ENCODE measurements at regions not wholly inside any gene's neighbourhood (a gene's known extent, or its start where the extent isn't known, plus 50 kb on each side); places are given as distances from the start of the nearest gene placed in this dataset.

DNA sequence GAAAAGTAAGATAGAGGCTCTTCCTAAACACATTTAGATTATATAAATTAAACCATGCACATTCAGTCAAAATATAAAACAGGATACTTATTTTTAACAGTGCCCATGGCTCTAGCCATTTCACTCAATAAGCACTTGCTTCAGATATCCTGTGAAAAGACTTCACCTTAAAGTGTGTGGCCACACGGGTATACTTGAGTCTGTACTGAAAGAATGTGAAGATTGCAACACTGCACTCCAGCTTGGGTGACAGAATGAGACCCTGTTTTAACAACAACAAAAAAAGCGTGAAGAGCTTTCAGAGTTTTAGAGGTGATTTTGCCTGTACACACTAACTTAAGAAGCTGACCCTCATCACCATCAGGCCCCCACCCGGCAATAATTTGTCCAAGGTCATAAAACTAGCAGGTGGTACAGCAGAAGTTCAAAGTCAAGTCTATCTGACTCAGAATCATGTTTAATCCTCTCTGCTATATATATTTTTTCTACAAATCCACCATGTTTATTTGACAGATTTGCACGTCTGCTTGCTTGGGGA, 203.5 kb upstream of the GUCY1A2 start:
- DNase-seq (ENCODE audit: low spot score): no peak

DNA sequence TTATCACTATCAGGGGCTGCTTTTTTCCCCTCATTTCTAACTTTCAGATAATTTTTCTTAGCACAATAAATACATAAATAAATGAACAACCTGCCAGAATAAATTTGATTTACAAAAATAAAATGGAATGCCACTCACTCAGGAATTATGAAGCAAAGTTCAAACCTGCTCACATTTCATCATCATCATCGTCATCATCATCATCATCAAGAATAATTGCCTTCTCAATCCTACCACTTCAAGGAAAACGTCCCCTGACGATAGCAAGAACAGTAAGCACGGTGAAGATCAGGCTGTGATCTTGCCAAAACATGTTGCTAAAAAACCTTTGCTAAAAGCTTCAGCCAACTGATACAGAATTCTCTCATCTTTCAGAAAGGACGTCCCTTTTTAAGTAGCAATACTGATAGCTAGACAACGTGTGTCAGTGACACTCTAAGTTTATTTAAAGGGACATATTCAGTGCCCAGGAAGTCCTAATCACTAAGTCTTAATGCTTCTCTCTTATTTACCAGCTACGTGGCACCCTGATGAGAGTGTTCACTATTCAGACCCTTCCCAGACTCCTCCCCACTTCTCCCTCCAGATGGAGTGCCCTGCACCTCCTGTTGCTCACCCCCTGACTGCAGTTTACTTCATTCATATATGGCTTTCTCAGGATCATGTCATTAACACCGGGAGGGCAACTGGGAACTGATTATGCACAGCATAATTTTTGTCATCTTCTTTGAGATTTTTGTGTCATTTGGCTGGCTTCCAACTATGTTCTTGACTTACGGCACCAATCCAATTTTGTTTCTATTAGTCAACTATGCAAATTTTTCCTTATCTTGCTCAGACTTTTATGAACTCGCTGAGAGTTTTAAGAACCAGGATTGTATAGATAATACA, 200.1 kb upstream of the GUCY1A2 start:
- no peak for DNase-seq (ENCODE audit: low spot score)

DNA sequence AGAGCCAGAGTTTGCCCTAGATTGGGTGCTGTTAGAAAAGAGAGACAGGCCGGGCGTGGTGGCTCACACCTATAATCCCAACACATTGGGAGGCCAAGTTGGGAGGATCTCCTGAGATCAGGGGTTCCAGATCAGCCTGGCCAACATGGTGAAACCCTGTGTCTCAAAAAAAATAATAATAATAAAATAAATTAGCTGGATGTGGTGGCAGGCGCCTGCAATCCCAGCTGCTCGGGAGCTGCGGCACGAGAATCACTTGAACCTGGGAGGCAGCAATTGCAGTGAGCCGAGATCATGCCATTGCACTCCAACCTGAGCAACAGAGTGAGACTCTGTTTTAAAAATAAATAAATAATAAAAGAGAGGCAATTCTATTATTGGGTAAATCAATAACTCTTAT, 199.2 kb upstream of the GUCY1A2 start:
- DNase-seq (ENCODE audit: low spot score): no peak

DNA sequence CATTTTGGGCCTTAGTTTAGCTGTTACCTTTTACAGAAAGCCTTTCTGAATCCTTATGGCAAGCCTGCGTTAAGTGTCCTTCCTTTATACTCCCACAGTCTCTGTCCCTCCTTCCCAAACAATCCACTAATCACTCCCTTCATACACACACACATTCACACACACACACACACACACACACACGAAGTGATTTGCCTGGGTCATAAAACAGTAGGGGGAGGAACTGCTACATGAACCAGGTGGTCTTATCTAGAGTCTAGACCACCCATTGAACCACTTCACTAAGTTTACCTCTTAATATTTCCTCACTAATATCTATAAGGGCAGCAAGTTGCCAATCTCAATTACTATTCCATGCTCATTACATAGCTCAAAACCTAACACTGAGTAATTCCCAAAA, 196.7 kb upstream of the GUCY1A2 start:
- no peak for DNase-seq (ENCODE audit: low spot score)

DNA sequence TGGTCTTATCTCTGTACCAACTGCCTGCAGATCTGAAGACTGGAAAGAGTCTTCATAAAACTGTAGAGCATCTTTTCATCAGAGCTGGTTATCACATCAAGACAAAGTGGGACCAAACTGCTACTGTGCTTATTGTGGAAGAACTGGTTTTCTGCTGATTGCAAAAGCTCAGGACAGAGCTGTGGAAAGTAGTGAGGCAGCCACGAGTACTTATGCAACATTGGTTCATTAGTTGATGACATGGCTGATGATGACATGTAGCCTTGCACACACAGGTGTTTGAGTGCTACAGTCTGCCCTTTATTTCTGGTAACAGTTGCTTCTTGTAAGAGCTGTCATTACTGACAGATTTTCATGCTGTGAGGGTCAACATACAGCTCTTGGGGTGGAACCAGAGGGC, 185.4 kb upstream of the GUCY1A2 start:
- DNase-seq (ENCODE audit: low spot score): no peak

DNA sequence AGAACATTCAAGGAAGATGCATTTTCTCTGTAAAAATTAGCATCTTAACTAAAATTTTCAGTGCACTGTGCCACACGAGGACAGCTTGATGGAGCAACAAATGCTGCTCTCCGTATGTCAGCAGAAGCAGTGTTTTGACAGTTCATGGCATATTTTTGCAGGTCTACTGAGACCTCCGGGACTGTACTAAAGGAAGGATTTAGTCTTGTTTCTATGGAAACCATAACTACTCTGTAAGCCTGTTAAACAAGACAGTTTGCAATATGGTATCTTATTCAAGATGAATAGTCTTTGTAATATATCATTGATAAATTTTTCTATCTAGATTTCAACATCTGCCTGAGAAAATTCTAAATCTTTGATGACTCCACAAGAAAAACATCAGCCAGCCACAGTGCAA, 184.0 kb upstream of the GUCY1A2 start:
- DNase-seq (ENCODE audit: low spot score): no peak

- no peak for DNase-seq (ENCODE audit: low spot score)
These were observed 180.3 kb upstream of the GUCY1A2 start for GRCh38 chr11:107198490-107199007.

DNA sequence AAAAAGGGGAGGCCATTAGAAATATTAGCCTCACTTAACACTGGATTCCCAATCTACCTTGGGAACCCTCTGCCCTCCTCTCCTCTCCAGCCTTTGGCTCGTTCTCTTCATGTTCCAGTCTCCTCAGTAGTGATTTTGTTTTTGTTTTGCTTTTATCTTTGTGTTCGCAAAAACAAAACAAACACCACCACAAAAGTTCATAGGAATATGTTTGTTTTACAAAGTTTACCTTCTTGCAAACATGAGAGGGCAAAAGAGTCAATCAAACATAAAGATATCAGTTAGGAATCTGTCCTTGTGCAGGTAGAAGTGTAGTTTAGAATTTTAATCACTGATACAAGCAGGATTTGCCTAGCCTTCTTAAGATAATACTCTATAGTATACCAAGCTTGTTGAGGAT, 179.7 kb upstream of the GUCY1A2 start:
- DNase-seq (ENCODE audit: low spot score): no peak

GRCh38 chr11:107196732-107197131, 178.5 kb upstream of the GUCY1A2 start:
- DNase-seq (ENCODE audit: low spot score): no peak

- DNase-seq (ENCODE audit: low spot score): no peak
These were observed 166.7 kb upstream of the GUCY1A2 start for GRCh38 chr11:107184986-107185385.

DNA sequence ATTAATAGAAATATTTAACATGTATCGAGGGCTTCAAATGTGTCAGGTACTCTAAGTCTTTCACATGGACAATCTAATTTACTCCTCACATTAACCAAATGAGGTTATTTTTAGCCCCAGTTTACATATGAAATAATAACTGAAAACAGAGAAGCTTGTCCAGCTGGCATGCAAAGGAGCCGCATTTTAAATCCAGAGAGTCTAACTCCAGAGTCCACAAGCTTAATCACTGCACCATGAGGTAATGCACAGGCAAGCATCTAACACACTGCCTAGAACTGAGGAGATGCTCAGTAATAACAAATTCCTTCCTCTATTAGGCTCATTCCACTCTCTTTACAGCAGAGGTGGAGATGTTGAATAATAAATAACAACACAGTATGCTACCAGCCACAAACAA, 165.7 kb upstream of the GUCY1A2 start:
- peak; percentile 8 for DNase-seq (ENCODE audit: low spot score)

DNA sequence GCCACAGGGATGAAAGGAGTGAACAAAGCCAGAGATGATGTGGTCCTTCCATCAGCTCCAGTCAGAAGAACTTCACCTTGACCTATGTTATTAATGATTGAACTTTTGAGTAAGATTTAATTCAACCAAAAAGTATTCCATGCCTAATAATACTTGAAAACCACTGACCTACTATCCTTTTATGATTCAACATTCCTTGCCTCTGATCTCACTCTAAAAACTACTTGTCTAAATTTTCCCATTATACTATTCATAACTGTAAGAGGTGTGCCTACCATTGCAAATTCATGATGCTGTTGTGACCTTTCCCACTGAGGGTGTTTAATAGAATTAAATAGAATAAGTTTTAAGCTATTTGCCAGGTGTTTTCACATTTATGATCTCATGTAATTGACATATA, 164.7 kb upstream of the GUCY1A2 start:
- peak; percentile 63 for DNase-seq (ENCODE audit: low spot score)

DNA sequence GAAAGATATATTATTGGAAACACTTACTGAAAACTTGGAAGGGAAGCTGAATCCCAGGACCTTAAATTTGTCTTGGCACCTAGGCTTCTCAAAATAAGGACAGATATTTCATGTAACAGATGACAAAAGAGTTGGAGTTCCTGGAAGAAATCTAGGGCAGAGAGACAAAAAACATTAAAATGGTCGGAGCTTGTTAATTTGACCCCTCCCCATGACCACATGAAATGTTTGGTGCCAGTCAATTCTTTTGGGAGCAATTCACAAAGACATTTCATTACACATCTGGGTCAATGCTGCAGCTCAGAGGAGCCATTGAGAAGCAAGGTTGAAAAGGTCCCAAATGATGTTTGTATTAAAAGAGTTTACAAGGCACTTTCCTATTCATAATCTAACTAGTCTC, 162.0 kb upstream of the GUCY1A2 start:
- no peak for DNase-seq (ENCODE audit: low spot score)

DNA sequence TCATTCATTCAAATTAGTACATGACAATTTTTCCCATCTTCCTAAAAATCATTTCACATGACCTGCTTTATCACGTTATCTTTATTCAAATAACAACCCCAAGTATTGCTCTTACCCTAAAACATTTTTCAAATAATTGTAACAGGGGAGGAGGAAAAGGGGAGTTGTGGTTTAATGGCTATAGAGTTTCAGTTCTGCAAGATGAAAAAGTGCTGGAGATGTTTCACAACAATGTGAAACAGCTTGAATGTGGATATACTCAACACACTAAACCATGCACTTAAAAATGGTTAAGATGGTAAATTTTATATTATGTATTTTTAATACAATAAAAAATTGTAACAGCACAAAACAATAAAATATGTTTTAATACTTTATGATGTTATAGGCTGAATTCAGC, 161.6 kb upstream of the GUCY1A2 start:
- DNase-seq (ENCODE audit: low spot score): no peak

DNA sequence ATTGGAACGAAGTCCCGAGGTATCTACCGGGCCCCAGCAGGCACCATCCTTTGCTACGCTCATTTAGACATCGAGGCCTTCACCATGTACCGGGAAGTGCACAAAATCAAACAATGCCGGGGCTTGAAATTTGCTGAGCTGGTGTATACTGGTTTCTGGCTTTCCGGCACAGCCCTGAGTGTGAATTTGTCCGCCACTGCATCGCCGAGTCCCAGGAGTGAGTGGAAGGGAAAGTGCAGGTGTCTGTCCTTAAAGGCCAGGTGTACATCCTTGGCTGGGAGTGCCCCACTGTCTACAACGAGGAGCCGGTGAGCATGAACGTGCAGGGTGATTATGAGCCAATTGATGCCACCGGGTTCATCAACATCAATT, 158.8 kb upstream of the GUCY1A2 start:
- DNase-seq (ENCODE audit: low spot score): no peak

- no peak for DNase-seq (ENCODE audit: low spot score)
These were observed 158.2 kb upstream of the GUCY1A2 start for GRCh38 chr11:107176148-107177105.

DNA sequence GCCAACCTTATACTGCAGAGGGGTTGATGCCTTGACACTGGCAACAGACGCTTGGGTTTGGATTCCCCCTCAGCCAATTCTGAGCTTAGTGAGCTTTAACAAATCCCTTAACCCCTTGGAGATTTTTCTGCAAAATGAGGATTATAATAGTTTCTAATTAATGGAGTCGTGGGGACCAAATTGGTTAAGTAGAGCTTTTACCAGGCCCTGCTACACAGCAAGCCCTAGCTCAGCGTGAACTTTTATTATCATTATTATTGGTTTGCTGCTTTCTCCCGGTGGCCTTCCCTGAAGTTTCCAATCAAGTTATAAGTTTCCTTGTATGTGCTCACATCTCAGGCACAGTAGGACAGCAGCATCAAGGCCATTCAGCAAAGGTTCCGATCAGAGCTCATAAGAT, 156.6 kb upstream of the GUCY1A2 start:
- DNase-seq (ENCODE audit: low spot score): no peak

DNA sequence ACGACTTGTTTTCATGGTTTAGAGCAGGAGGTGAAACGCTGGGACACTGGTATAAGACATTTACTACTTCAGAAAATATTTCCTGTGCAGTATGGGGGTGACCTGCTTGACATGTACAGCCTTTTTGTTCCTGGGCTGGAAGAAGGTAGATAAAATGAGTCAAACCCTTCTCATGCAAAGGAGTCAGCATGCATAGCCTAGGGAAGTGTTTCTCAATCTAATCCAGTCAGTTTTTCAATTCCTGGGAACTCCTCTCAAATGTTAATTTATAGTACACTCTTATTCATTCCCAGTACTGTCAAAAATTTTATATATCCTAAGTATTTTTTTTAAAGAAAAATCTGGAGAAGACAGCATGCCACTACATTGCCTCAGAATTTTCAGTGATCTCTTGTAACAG, 154.7 kb upstream of the GUCY1A2 start:
- DNase-seq (ENCODE audit: low spot score): no peak

- DNase-seq (ENCODE audit: low spot score): no peak
These were observed 139.5 kb upstream of the GUCY1A2 start for GRCh38 chr11:107157809-107158187.

GRCh38 chr11:107157146-107157808, 139.0 kb upstream of the GUCY1A2 start:
- DNase-seq (ENCODE audit: low spot score): no peak

DNA sequence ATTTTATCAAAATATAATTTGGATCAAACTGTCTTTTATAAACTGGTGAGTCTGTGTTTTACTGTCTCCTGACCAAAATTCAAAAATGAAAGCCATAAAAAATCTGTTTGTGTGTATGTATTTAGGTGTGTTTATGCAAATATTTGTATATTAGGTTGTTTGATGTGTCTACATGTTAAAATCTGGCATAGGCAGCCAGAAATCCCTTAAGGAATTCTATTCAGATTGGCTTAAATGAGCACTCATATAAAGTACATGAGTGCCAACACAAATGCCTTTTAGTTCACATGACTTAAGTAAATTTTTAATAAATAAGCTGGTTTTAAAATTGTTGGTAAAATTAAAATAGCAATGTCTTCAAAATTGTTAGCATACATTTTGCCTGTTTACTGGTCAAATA, 133.3 kb upstream of the GUCY1A2 start:
- no peak for DNase-seq (ENCODE audit: low spot score)

DNA sequence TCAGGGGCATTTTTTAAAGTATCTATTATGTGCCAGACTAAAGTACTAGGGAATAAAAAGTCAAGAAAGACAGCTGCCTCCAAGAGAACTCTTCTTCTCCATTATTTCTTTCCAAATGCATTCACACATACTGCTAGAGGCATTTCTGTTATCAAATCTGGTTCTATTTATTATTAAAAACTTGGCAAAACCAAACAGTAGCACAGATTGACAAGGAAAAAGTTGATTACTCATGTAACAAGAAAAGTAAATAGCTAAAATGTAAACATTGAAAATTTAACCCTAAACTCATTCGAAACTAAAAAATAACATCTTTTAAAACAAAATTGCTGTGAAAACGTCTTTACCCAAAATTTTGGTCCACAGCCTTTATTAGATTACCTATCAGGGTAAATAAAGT, 132.9 kb upstream of the GUCY1A2 start:
- DNase-seq (ENCODE audit: low spot score): no peak
